Dedifferentiated amniotic fluid mesenchymal stem cell (primary cell): ENCODE measurements at regions not wholly inside any gene's neighbourhood (a gene's known extent, or its start where the extent isn't known, plus 50 kb on each side); places are given as distances from the start of the nearest gene placed in this dataset.
"Not testable (repeated sequence)": the region's sequence is repeated elsewhere in the genome, so short reads cannot be mapped to it uniquely, and the experiment has no call there.

ENCODE experiments used
- DNase-seq: peaks from one replicate; pipeline ENCODE4 v3.0.0-alpha.2; 2016; ENCODE audit errors: extremely low spot score

DNA sequence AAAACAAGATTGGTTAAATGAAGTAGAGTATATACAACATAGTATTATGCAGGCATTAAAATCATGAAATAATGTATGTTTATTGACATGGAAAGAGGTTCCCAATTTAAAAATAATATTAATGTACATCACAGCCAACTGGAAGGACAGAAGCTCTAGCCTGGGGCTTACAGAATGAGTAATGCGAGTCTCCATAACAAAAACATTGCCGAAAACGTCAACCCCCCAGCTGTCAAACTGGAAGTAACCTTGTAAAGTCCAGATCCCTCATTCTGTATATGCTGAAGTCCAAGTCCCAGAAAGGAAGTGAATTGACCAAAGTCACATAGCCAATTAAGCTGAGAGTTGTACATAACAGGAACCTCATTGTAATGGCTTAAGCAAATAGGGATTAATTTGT, 128.7 kb upstream of the ECI2 start:
- no peak for DNase-seq

DNA sequence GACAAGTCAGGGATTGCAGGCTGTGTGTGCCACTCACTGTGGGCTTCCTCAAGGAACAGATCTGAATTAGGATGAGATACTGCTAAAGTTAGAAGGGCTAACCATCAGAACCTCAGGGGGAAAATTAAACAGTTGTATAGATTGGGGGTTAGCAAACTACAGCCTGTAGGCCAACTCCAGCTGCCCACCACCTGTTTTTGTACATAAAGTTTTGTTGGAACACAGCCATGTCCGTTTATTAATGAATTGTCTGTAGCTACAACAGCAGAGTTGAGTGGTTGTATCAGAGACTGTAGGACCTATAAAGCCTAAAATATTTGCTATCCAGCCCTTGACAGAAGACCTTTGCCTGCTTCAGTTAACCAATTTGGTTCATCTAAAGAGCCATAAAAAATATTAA, 127.2 kb upstream of the ECI2 start:
- DNase-seq = no peak

DNA sequence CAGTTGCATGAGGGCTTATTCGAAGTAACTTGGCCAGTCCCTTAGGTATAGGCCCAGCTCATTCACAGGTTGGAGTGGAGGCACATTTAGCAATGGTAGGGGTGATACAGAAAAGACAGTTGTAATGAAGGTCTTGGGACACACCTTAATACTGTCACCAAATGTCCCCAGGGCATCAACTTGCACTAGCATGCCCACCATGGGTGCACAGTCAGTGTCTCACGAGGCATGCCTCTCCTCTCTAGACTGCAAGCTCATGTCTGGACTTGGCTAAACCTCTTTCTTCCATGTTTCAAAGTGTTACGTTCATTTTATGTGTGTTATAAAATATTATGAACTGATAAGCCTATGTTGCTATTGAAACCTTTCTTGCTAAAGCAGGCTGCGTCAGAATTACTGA, 124.0 kb upstream of the ECI2 start:
- no peak for DNase-seq

DNA sequence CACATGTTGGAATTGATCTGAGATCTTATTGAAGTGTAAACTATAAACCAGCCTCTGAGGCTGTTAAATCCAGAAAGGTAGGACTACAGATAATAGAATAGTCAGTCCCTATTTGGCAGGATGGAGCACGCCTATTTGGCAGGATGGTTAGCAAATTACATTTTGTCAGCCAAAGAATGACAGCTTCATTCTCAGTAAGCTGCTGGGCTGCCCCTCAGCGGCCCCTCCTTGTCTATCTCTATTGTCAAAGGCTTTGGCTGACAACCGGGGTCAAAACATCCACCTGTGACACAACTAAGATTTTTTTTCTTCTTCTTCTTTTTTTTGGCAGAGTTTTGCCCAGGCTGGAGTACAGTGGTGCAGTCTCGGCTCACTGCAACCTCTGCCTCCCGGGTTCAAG, 123.4 kb upstream of the ECI2 start:
- no peak for DNase-seq

DNA sequence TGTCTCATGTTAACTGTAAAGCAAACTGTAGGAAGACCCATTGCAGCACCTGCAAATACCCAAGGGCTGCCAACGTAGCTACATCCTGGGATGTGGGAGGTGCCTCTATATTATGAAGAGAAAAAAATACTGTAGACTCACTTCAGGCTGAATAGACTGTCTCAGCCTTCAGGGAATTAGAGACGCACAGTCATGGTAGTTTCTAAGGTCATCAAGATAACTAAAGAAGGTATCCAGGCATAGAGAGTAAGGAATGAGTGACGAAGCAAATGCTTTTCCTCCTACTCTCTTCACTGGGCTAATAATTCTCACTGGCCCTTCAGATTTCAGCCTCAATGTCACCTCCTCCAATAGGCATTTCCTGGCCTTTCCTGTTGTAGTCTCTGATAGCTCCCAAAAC, 121.6 kb upstream of the ECI2 start:
- DNase-seq = no peak

DNA sequence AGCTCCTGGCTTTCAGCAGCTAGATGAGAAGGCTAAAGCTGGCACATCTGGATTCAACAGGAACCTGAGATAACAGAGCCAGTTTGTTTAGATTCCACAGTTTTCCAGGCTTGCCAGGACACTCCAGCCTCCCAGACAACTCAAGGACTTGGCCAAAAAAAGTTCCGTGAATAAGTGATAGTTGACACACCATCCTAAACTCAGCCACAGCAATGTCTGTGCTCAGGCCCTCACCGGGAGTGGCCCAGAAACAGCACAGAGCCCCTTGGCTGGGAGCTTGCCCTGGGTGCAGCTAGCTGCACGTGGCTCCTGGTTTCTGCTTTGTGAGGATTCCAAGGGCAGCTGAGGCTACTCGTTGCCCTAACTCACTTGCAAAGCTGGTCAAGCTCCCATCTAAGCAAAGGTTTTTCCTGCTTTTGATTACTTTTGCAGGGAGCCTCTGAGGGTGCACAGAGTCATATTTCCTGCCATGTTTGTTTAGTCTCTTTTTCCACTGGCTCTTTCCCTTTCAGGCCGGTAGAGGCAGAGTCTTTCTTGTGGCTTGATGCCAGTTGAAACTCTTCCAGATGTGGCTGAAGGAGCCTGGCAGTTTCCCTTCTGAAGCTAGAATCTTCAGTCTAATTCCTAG, 118.3 kb upstream of the ECI2 start:
- DNase-seq = peak; percentile 92

DNA sequence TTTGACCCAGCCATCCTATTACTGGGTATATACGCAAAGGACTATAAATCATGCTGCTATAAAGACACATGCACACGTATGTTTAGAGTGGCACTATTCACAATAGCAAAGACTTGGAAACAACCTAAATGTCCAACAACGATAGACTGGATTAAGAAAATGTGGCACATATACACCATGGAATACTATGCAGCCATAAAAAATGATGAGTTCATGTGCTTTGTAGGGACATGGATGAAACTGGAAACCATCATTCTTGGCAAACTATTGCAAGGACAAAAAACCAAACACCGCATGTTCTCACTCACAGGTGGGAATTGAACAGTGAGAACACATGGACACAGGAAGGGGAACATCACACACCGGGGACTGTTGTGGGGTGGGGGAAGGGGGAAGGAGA, 117.1 kb upstream of the ECI2 start:
- DNase-seq = not testable (repeated sequence)

DNA sequence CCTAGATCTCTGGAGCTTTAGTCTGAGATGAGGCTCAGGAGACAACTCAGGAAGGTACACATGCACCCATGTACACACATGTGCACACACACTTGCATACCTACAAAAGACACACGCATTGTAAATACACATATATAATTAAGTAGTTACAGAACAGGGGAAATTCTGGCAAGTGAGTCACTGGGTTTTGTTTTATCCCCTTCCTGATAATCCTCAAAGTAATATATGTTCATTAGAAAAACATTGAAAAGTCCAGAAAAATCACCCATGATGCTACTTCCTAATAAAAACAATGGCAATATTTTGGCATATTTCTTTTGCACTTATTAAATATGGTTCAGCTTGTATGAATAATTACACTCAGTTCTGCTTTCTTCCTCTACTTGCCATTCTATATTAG, 115.3 kb upstream of the ECI2 start:
- no peak for DNase-seq

DNA sequence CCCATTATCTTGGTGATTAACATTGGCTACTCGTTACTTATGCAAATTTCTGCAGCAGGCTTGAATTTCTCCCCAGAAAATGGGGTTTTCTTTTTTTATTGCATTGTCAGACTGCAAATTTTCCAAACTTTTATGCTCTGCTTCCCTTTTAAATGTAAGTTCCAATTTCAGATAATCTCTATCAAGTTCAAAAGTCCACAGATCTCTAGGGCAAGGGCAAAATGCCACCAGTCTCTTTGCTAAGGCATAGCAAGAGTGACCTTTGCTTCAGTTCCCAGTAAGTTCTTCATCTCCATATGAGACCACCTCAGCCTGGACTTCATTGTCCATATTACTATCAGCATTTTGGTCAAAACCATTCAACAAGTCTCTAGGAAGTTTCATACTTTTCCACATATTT, 108.5 kb upstream of the ECI2 start:
- not testable (repeated sequence) for DNase-seq

DNA sequence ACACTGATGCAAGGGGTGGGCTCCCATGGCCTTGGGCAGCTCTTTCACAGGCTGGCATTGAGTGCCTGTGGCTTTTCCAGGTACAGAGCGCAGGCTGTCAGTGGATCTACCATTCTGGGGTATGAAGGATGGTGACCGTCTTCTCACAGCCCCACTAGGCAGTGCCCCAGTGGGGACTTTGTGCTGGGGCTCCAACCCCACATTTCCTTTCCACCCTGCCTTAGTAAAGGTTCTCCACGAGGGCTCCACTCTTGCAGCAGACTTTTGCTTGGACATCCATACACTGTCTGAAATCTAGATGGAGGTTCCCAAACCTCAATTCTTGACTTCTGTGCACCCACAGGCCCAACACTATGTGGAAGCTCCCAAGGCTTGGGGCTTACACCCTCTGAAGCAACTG, 107.9 kb upstream of the ECI2 start:
- DNase-seq = no peak

DNA sequence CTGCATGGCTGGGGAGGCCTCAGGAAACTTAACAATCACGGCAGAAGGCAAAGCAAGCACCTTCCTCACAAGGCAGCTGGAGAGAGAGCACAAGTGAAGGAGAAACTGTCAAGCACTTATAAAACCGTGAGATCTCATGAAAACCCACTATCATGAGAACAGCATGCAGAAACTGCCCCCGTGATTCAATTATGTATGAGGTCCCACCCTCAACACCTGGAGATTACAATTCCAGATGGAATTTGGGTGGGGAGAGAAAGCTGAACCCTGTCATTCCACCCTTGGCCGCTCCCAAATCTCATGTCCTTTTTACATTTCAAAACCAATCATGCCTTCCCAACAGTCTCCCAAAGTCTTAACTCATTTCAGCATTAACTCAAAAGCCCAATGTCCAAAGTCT, 107.2 kb upstream of the ECI2 start:
- no peak for DNase-seq

DNA sequence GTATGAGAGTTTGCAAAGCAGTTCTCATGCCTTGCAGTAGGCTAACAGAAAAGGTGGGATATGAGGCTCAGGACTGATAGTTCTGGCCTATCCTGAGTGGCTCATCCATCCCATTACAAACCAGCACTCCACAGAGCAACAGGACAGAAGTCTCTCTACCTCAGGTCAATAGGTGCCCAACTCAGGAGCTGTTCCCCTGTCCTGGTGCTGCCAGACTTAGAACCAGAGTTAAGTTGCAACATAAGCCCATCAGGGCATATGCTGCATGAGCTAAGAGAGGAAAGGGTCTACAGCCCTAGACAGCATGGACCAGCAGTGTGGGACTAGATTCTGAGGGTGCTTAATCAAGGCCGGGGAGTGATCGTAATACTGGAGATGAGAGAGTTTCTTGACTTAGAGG, 104.8 kb upstream of the ECI2 start:
- no peak for DNase-seq

DNA sequence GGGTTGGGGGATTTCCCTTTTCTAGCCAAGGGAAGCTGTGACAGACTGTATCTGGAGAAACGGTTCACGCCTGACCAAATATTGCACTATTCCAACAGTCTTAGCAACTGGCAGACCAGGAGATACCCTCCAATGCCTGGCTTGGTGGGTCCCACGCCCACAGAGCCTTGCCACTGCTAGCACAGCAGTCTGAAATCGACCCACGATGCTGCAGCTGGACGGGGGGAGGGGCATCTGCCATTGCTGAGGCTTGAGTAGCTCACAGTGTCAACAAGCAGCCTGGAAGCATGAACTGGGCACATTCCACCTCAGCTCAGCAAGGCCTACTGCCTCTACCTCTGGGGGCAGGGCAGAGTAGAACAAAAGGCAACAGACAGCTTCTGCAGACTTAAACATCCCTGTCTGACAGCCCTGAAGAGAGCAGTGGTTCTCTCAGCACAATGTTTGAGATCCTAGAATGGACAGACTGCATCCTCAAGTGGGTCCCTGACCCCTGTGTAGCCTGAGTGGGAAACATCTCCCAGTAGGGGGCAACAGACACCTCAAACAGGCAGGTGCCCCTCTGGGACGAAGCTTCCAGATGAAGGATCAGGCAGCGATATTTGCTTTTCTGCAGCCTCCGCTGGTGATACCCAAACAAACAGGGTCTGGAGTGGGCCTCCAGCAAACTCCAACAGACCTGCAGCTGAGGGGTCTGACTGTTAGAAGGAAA, 89.9 kb upstream of the ECI2 start:
- DNase-seq = no peak

DNA sequence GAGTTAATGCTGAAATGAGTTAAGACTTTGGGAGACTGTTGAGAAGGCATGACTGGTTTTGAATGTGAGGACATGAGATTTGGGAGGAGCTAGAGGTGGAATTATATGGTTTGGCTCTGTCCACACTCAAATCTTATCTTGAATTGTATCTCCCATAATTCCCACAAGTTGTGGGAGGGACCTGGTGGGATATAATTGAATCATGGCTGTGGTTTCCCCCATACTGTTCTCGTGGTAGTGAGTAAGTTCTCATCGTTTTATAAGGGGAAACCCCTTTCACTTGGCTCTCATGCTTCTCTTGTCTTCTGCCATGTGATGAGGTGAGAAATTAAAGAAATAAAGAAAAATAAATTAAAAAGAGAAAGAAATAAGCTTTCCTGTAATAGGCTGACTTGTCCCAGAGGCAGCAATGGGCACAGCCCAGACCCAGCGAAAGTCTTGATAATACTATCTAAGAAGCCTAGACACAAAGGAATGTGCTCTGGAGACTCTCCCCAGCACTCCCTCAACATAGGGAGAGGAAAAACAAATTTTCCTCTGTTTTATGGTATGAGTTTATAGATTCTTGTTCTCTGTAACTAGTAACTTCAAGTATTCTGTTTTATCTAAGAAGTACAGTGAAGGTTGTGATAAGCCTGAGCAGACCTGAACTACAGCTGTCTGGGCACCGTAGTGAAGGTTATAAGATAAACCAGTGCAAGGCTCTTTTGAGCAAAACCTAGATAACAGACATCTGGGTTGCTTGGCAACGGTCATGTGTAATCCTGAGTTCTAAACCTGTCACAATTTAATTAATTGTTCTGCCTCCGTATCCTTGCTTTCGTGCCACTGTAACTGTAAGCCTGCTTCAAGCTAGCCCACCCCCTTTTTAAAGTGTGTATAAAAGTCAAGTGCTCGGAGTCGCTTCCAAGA, 88.9 kb upstream of the ECI2 start:
- DNase-seq = no peak

DNA sequence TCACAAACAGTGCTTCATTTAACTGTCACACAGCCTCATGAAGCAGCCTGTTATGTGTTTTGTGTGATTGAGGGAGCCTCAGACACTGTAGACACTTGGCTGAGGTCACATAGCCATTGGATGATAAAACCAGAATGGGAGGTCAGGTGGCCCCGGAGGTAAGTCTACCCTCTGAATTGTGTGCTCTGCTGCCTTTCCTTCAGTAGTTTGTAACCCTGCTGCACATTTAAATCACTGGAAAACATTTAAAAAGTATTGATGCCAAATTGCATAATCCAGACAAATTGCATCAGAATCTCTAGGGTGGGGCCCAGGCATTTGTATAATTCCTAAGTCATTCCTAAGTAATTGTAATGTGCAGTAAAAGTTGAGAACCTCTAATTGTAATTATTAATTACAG, 85.2 kb upstream of the ECI2 start:
- DNase-seq = peak; percentile 55

DNA sequence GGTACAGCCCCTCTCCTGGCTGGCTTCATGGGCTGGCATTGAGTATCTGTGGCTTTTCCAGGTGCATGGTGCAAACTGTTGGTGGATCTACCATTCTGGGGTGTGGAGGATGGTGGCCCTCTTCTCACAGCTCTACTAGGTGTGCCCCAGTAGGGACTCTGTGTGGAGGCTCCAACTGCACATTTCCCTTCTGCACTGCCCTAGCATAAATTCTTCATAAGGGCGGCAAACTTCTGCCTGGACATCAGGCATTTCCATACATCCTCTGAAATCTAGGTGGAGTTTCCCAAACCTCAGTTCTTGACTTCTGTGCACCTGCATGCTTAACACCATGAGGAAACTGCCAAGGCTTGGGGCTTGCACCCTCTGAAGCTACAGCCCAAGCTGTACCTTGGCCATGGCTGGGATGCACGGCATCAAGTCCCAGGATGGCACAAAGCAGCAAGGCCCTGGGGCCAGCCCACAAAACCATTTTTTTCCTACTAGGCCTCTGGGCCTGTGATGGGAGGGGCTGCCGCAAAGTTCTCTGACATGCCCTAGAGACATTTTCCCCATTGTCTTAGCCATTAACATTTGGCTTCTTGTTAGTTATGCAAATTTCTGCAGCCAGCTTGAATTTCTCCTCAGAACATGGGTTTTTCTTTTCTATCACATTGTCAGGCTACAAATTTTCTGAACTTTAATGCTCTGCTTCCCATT, 83.4 kb upstream of the ECI2 start:
- not testable (repeated sequence) for DNase-seq

DNA sequence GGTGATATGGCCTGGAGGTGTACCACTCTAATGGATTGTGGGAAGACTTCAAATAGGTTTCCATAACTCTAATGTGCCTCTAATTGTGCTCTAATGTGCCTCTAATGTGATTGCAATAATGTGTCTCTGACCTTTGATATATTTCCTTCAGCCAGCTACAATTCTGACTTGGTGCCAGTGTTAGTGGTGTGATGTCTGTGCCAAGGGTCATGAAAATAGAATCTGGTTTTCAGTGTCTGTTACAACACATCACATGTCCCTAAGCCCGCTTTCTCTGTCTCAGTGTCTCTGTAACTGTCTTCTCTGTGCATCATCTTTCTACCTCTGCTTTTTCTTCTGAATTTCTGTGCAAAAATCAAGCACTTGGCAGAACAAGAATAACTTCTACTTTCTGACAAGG, 77.2 kb upstream of the ECI2 start:
- no peak for DNase-seq

DNA sequence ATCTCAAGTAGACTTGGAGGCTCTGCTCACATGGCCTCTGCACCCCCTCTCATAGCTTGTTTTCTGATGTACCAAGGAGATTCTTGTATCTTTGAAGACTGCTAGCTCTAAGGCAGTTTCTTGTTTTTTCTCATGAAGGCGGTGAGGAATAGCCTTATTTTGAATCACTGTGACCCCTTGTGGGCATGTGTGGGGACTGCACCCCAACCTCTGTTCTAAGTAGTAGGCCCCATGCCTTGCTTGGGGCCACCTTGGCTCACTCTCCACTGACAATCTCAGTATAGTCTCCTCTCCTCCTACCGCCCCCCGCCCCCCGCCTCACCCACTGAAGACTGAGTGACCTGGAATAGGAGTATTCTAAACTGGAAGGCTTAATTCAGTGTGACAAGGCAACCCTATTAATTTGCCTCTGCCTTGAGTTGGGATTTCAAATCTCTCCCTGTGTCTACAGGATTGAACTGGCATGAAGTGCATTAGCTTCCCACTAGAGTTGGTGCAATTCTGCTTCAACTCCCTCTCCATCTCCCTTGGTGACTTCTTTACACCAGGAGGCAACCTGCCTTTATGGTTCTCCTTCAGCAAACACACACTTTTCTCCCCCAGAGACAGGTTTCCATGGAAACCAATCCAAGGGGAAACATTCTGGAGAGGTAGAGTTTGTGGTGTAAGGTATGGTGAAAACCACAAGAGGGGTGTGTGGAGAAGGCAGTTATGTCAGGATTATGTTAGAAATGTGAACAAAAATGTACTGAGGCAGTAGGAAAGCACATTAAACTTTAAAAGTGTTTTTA, 75.4 kb upstream of the ECI2 start:
- peak; percentile 59 for DNase-seq

DNA sequence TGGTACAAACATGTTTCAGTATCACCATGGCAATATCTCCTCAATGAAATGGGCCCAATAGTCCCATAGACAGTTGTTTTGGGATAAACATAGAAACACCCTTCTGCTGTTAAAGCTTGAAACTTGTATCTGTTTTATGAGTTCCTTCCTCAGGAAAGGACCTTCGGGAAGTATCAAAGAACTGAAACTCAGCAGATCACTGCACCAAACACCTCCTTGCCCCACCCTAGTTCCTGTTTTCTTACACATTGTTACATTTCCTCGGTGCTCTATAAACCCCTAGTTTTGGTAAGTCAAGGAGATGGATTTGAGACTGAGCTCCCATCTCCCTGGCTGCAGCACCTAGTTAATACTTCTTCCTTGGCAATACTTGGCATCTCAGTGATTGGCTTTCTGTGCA, 73.8 kb upstream of the ECI2 start:
- DNase-seq = no peak

DNA sequence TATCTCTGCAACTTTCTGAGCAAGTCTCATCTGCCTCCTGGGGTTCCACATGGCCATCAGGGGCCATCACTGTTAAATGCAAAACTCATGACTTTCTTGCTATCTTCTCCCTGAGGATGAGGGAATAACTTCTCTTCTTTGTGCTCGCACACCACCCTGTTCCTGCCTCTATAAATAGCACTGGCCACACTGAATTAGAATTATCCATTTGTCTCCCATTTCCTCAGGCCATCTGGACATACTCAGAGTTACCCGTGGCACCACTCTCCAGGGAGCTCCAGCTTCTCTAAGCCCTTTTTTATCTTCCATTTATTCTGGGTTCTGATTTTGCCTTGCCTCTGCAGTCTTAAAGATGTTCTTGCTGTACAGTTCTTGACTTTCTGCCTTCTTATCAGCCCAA, 72.8 kb upstream of the ECI2 start:
- no peak for DNase-seq

DNA sequence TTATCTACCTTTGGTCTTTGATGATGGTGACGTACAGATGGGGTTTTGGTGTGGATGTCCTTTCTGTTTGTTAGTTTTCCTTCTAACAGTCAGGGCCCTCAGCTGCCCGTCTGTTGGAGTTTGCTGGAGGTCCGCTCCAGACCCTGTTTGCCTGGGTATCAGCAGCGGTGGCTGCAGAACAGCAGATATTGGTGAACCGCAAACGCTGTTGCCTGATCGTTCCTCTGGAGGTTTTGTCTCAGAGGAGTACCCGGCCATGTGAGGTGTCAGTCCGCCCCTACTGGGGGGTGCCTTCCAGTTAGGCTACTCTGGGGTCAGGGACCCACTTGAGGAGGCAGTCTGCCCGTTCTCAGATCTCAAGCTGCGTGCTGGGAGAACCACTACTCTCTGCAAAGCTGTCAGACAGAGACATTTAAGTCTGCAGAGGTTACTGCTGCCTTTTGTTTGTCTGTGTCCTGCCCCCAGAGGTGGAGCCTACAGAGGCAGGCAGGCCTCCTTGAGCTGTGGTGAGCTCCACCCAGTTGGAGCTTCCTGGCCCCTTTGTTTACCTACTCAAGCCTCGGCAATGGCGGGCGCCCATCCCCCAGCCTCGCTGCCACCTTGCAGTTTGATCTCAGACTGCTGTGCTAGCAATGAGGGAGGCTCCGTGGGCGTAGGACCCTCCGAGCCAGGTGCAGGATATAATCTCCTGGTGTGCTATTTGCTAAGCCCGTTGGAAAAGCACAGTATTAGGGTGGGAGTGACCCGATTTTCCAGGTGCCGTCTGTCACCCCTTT, 68.5 kb upstream of the ECI2 start:
- not testable (repeated sequence) for DNase-seq
